Islet of Langerhans (tissue), 1 donor: ENCODE measurements at regions not wholly inside any gene's neighbourhood (a gene's known extent, or its start where the extent isn't known, plus 50 kb on each side); places are given as distances from the start of the nearest gene placed in this dataset.

Source experiments
- FAIRE-seq: peaks from one replicate; lab custom pipeline; 2011; peaks lifted over from hg19 to GRCh38; lab: Jason Lieb, UNC

- FAIRE-seq = no peak
Measured at GRCh38 chr4:180946188-180946587, 1297.0 kb upstream of the TENM3 start.

DNA sequence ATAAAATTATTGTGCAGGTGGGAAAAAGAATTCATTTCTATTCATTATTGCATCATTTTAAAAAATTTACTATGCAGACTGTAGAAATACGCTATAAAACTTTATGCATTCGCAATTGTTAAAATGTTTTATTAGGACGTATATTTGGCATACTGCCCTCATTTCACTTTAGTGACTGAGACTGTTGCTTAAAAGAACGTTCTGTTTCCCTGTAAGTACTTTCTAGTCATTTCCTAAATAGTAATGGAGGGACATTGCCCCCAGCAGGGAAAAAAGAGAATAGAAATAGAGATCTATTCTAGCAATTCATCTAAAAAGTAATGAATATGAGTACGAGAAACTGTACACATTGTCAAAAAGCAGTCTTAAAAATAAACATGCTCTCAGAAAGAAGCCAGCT lies 1295.8 kb upstream of the TENM3 start:
- FAIRE-seq = no peak

GRCh38 chr4:180949424-180950213 lies 1293.6 kb upstream of the TENM3 start:
- no peak for FAIRE-seq

DNA sequence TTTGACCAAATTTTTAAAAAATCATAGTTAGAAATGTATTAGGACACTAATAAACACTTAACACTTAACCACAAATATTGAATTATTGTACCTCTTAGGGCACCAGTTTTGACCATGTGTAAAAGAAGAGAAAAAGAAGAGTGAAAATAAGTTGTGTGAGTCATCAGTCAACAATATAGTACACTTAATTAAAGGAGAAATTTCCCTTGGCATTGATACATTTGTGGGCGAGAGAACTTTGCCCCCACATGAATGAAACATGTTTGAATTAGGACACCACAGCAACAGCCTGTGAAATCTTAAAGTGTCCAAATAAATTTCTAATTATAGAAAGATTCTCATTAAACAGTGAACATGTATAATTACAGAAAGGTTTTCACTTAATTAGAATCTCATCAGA lies 1292.8 kb upstream of the TENM3 start:
- FAIRE-seq = no peak

- FAIRE-seq = no peak
Measured at GRCh38 chr4:180951312-180951711, 1291.9 kb upstream of the TENM3 start.

DNA sequence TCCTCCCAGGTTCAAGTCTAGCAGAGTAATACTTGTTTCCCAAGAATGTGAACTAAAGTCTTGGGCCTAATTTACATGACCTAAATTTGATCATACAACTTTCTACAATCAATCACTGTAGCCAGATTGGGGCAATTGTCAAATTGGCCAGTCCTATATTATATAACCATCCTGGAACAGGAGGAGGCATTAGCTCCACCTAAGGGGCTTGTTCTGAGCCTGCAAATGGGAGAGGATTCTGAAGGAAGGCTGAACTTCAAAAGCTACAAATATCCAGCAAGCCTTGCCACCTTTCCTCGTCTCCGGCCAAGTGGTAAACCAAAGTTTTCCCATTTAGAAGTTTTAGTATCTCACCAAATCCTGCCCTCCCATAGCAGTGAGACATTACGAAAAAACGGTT lies 1289.6 kb upstream of the TENM3 start:
- no peak for FAIRE-seq

DNA sequence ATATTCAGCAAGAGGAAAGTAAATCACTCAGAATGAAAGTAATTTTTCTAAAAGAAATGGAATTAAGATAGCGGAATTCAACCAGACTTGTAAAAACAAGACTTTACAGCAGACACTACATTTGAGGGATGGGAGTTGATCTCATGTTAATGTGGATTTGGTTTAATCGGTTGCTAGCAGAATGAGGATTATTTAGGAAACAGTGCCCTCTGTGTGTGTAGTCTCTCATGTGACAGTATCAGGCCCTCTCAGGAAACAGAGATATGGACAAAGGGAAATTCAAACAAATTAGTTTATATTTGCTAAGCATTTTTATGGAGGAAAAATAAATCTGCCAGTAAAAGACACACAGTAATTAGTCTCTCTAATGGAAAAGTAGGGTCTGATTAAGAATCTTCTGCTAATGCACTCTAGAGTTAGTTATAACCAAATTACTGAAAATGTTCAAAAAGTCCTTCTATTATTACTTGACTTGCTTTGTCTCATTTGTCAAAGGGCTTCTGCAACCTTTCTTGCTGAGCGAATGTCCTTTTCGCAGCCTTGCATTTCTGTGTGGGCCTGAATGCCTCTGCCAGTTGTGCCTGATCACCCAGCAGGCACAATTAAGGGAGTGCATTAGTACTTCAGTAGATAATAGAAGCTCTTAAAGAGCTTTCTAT lies 1282.3 kb upstream of the TENM3 start:
- FAIRE-seq = peak; percentile 70

- FAIRE-seq = no peak
Measured at GRCh38 chr4:180962268-180962667, 1280.9 kb upstream of the TENM3 start.

GRCh38 chr4:180966312-180966711 lies 1276.9 kb upstream of the TENM3 start:
- no peak for FAIRE-seq

DNA sequence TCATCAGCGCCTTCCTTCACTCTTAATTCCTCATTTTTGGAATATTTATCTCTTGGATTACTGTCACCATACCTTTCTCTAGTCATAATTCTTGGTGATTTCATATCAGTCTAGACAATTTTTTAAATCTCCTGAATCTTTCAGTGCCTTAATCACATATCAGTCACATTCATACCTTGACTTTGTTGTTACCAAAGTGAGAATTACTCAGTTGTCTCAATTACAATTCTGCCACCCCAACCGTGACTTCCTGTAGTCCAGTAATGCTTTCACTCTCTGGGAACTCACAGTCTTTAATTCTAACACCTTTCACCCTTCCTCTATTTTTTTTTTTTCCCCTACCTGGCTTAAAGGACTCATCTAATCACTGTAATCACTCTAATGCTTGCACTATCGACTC lies 1275.3 kb upstream of the TENM3 start:
- no peak for FAIRE-seq

DNA sequence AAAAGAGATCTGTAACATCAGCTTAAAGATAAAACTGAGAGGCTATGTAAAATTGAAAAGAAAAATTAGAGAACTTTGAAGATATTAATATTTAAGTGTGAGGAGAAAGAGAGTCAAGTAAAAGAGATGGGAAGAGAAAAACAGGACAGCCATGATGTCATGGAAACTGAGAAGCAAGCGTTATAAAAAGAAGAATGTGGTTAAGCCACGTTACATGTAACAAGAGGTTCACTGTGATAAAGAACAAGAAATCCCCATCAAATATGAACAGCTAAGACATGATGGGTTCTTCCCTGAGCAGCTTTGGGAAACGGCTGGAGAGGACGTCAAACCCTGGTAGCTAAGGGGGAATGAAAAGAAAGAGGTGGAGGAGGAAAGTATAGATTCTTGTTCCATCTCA lies 1269.3 kb upstream of the TENM3 start:
- no peak for FAIRE-seq

DNA sequence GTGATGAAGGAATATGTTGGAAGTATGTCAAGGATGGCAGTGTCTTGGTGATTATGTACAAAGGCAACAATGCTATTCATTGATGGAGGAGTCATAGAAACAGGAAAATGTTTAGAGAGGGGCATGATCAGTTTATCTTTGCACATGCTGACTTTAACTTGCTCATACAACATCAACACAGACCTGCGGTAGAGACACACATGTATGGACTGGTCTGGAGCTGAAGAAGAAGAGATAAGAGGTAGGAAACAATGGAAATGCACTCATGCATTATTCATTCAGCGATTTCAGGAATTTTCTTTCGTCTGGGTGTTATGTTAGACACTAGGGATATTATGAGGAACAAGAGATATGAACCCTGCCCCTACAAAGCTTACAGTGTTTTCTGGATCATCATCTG lies 1252.3 kb upstream of the TENM3 start:
- no peak for FAIRE-seq

DNA sequence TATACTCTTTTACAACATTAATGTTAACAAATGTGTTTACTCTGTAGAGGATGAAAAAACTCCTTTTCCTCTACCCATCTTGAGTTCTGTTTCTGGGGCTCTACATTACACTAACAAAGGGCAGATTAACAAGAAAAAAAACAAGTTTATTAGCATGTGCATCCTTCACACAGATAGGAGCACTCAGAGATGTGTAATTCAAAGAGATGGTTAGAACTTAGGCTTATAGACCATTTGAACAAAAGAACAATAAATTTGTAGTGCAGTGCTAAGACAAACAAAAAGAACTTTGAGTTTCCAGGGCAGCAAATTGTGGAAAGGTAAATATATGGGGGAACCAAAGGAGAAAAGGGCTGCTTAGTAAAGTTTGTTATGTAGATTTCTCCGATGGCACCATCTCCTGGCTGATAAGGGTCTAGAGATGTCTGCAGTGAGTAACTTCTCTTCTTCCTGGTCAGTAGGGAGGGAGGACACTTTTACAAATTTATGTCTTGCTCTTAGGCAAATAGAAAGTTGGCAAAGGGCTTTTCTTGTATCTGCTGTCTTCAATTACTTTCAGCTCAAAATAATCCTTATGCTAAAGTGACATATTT lies 1249.9 kb upstream of the TENM3 start:
- no peak for FAIRE-seq

GRCh38 chr4:180994722-180995121 lies 1248.5 kb upstream of the TENM3 start:
- FAIRE-seq = no peak

- no peak for FAIRE-seq
Measured at GRCh38 chr4:180999217-180999616, 1244.0 kb upstream of the TENM3 start.

DNA sequence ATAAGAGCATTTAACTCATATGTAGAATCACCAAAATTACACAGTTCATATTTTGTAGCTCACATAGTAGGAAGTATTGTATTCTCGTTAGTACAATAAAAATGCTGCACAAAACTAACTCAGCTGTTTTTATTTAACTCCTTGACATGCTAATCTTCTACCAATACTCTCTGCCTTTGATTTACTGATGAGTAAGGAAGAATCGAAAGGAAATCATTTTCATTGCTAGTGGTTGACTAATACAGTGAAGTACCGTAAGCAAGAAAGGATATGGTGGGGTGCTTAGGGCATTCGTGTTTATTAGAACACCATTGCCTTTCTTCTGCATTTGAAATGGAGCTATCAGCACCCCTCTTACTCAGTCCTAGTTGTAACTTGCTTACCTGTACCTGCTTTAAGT lies 1239.1 kb upstream of the TENM3 start:
- no peak for FAIRE-seq

DNA sequence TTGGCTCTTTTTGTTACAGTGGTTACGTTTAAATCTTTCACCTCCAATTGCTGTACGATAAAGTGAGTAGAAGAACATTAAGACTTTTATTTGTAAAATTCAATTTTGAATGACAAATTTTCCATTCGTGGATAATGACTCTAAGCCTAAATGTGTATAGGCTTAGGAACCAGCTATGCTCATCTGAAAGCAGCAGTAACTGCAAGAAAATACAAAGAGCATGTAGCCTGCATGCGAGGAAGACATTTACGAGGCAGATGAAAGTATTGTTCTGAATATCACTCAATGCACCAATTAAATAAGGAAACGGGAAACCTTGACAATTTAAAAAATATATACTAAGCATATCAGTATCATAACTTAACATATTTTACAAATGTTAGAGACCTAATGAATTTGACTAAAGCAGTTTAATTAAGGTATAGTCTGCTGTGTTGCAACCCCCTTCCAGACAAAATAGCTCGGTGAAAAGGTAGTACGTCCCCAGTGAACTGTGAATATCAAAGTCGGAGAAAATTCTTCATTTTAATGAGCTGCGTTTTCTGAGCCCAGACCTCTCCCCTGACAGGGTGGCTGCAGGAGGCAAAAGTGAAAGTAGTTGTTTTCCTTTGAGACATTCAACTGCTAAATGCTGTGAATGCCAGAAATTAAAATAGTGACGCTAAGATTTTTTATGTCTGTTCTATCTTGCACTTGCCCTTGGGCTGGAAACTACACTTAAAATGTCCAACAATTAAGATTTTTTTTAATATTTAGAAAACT lies 1236.5 kb upstream of the TENM3 start:
- no peak for FAIRE-seq

GRCh38 chr4:181007751-181008150 lies 1235.5 kb upstream of the TENM3 start:
- no peak for FAIRE-seq

- no peak for FAIRE-seq
Measured at GRCh38 chr4:181008164-181008563, 1235.0 kb upstream of the TENM3 start.

GRCh38 chr4:181013162-181013561 lies 1230.0 kb upstream of the TENM3 start:
- FAIRE-seq = no peak

DNA sequence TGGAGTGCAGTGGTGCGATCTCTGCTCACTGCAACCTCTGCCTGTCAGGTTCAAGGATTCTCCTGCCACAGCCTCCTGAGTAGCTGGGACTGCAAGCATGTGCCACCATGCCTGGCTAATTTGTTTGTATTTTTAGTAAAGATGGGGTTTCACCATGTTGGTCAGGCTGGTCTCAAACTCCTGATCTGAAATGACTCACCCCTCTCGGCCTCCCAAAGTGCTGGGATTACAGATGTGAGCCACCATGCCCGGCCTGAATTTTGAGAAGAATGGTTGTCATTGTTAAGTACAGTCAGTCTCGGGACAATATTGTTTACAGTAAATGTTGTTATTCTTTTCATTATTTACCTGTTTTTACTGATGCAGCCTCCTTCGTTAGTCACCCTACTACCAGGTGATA lies 1226.2 kb upstream of the TENM3 start:
- no peak for FAIRE-seq

DNA sequence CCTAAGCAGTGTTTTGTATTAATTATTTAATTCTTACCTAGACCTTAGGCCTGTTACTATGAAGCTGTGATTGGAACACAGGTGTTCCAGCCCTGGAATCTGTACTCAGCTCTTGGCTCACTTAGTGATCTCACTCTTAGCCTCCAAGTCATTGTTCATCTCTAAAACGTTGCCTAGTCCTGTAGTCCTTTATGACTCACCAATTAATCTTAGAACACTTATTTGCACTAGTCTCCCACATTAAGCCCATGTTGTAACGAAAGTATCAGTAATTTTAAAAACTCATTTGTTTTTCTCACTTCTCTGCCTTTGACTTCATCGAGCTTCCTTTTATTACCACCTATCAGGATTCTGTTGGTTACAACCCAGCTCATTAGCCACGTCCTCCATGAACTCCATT lies 1224.7 kb upstream of the TENM3 start:
- FAIRE-seq = no peak

DNA sequence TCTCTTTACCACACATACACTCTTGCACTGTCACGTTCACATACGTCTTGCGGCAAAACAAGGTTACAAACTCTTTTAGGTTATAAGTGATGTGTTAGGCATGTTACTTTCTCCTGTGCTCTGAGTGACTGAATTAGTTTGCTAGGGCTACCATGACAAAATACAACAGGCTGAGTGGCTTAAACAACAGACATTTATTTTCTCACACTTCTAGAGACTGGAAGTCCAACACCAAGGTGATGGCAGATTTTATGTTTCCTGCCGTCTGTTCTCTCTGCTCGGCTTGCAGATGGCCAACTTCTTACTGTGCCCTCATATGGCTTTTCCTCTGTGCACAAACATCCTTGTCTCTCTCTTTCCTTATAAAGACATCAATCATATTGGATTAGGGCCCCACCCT lies 1224.3 kb upstream of the TENM3 start:
- FAIRE-seq = no peak
